ENCODE measurements at regions not wholly inside any gene's neighbourhood (a gene's known extent, or its start where the extent isn't known, plus 50 kb on each side); places are given as distances from the start of the nearest gene placed in this dataset.

GRCh38 chr6:1208876-1209275 lies 103.0 kb upstream of the FOXQ1 start:
- no peak for TF ChIP-seq CTCF (IDR thresholded peaks at IDR 0.05; ENCODE audit: insufficient read depth, low read length, poor library complexity, severe bottlenecking)
- Histone ChIP-seq H3K27me3 (replicated peaks; ENCODE audit: control insufficient read depth, insufficient read depth, low read length) (no peaks in the 10 kb centered on the region), H3K36me3 (ENCODE audit: control insufficient read depth, insufficient read depth, low read length) (no peaks in the 10 kb centered on the region), H3K4me3 (replicated peaks; ENCODE audit: low read depth, low read length) (no peak overlapping the region)
- DNase-seq (ENCODE audit: extremely low read depth, insufficient read length), result no peak

- Histone ChIP-seq H3K27me3 (replicated peaks; ENCODE audit: control insufficient read depth, insufficient read depth, low read length) (no peaks in the 10 kb centered on the region; the same call in 1 of the 2 replicates), H3K4me3 (replicated peaks; ENCODE audit: low read depth, low read length) (no peak overlapping the region), H3K36me3 (ENCODE audit: control insufficient read depth, insufficient read depth, low read length) (no peaks in the 10 kb centered on the region)
- no peak for DNase-seq (ENCODE audit: extremely low read depth, insufficient read length)
- no peak for TF ChIP-seq CTCF (IDR thresholded peaks at IDR 0.05; ENCODE audit: insufficient read depth, low read length, poor library complexity, severe bottlenecking)
These were observed 108.4 kb upstream of the FOXQ1 start for GRCh38 chr6:1203546-1203945.

- no peak for TF ChIP-seq CTCF (IDR thresholded peaks at IDR 0.05; ENCODE audit: insufficient read depth, low read length, poor library complexity, severe bottlenecking)
- no peak for DNase-seq (ENCODE audit: extremely low read depth, insufficient read length)
- no peaks in the 10 kb centered on the region for H3K36me3 ChIP-seq (ENCODE audit: control insufficient read depth, insufficient read depth, low read length)
- H3K4me3 ChIP-seq (replicated peaks; ENCODE audit: low read depth, low read length), result no peak overlapping the region
- no peaks in the 10 kb centered on the region; the same call in 1 of the 2 replicates for H3K27me3 ChIP-seq (replicated peaks; ENCODE audit: control insufficient read depth, insufficient read depth, low read length)
These were observed 109.7 kb upstream of the FOXQ1 start for GRCh38 chr6:1202201-1202600.

GRCh38 chr6:1201547-1202200 lies 110.2 kb upstream of the FOXQ1 start:
- no peaks in the 10 kb centered on the region; the same call in 1 of the 2 replicates for H3K27me3 ChIP-seq (replicated peaks; ENCODE audit: control insufficient read depth, insufficient read depth, low read length)
- no peaks in the 10 kb centered on the region for H3K36me3 ChIP-seq (ENCODE audit: control insufficient read depth, insufficient read depth, low read length)
- no peak overlapping the region for H3K4me3 ChIP-seq (replicated peaks; ENCODE audit: low read depth, low read length)
- DNase-seq (ENCODE audit: extremely low read depth, insufficient read length), result no peak
- TF ChIP-seq CTCF (IDR thresholded peaks at IDR 0.05; ENCODE audit: insufficient read depth, low read length, poor library complexity, severe bottlenecking), result no peak

GRCh38 chr6:1200409-1201101 lies 111.3 kb upstream of the FOXQ1 start:
- no peaks in the 10 kb centered on the region; the same call in 1 of the 2 replicates for H3K27me3 ChIP-seq (replicated peaks; ENCODE audit: control insufficient read depth, insufficient read depth, low read length)
- no peak for TF ChIP-seq CTCF (IDR thresholded peaks at IDR 0.05; ENCODE audit: insufficient read depth, low read length, poor library complexity, severe bottlenecking)
- DNase-seq (ENCODE audit: extremely low read depth, insufficient read length), result no peak
- no peaks in the 10 kb centered on the region for H3K36me3 ChIP-seq (ENCODE audit: control insufficient read depth, insufficient read depth, low read length)
- H3K4me3 ChIP-seq (replicated peaks; ENCODE audit: low read depth, low read length), result no peak overlapping the region
